ENCODE measurements at regions not wholly inside any gene's neighbourhood (a gene's known extent, or its start where the extent isn't known, plus 50 kb on each side); places are given as distances from the start of the nearest gene placed in this dataset.

DNA sequence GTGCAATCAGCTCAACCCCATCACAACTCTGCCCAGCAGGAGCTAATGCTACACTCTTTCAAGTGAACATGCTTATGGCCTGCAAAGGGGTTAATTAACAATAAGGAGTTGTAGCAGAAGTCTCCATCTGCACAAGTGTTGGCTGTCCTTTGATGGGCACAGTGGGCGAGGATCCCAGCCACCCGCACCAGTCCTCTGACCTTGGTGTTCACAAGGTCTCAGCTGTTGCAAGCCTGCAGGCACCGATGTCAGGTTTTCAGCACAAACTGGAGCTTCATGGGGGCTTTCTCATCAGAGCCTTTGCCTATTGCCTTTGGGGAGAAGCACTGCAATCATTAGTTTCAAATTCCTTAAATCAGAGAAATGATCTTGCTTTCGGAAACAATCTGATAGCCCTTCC is 60.9 kb upstream of the TMEM178A start:
- TF ChIP-seq, protein P1, sequence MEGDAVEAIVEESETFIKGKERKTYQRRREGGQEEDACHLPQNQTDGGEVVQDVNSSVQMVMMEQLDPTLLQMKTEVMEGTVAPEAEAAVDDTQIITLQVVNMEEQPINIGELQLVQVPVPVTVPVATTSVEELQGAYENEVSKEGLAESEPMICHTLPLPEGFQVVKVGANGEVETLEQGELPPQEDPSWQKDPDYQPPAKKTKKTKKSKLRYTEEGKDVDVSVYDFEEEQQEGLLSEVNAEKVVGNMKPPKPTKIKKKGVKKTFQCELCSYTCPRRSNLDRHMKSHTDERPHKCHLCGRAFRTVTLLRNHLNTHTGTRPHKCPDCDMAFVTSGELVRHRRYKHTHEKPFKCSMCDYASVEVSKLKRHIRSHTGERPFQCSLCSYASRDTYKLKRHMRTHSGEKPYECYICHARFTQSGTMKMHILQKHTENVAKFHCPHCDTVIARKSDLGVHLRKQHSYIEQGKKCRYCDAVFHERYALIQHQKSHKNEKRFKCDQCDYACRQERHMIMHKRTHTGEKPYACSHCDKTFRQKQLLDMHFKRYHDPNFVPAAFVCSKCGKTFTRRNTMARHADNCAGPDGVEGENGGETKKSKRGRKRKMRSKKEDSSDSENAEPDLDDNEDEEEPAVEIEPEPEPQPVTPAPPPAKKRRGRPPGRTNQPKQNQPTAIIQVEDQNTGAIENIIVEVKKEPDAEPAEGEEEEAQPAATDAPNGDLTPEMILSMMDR (IDR thresholded peaks at IDR 0.05) = no peak
- no peak for TF ChIP-seq ZFX (IDR thresholded peaks at IDR 0.05; ENCODE audit: borderline replicate concordance)
- H3K27ac ChIP-seq = no peak overlapping the region

DNA sequence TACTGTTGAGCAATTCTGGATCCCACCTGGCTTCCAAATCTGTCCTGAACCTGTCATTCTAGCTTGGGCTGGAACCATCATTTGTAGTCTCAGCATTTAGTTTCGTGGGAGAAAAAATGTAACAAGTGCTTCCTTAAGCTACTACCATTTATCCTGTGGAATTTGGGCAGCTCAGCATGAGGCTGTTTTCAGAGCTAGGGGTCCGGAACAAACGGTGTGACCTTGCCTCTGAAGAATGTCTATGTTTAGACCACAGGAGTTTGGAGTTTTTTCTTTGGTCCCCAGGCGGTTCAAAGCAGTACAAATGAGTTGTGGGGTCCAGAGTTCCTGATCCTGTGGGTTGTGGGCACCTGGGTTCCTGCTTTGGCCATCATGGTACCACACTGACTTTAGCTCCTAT is 59.1 kb upstream of the TMEM178A start:
- TF ChIP-seq, protein P1 (IDR thresholded peaks at IDR 0.05) = no peak
- TF ChIP-seq ZFX (IDR thresholded peaks at IDR 0.05; ENCODE audit: borderline replicate concordance) = no peak
- no peak overlapping the region for H3K27ac ChIP-seq

GRCh38 chr2:39607538-39608262 is 58.0 kb upstream of the TMEM178A start:
- TF ChIP-seq, protein P1 (IDR thresholded peaks at IDR 0.05) = no peak
- no peak for TF ChIP-seq ZFX (IDR thresholded peaks at IDR 0.05; ENCODE audit: borderline replicate concordance)
- no peak overlapping the region for H3K27ac ChIP-seq

DNA sequence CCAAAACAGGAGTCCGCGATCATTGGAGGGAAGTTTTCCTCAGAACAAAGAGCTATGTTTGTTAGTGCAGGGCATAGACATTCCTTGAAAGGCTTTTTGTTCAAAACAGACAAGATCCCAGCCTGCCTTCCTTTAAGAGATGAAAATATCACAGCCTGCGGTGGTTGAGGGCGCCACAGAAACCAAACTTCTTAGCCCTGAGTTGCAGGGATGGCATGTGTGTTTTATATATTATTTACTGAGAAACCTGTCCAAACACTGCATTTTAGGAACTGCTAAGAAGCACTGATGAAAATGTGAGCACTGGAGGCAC is 57.5 kb upstream of the TMEM178A start:
- H3K27ac ChIP-seq = no peak overlapping the region
- TF ChIP-seq, protein P1 (IDR thresholded peaks at IDR 0.05) = no peak
- TF ChIP-seq ZFX (IDR thresholded peaks at IDR 0.05; ENCODE audit: borderline replicate concordance) = no peak

DNA sequence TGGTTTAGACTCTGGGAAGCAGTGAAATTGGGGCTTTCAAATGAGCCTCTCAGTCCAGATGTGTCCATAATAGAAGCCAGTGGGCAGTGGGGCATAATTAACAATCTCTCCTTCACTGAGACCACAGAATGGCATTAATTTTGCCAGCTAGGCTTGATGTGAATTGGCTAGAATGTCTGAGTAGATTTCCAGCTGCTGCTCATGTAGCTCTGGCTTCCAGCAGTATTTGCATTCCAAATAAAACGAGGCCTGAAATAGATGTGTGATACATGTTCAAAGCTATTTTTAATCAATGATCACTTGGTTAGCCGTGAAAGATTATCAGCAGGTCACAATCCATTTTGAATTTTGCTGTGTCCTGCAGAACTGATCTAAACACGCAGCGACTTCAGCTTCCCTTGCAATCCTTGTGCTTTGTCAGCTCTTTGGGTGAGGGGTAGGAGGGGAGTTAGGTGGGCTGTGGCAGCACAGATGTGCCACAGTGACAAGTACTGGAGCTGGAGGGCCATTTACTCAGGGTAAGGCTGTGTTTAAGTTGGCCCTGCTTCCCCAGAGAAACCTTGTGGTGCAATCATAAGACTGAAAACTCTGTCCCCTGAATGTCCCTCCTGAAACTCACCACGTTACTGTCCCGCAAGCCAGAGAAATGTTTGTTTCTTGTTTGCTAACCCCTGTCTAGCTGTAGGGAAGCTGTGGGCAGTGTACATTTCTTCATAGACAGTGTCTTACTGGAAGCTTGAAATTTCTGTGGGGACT is 56.9 kb upstream of the TMEM178A start:
- TF ChIP-seq ZFX (IDR thresholded peaks at IDR 0.05; ENCODE audit: borderline replicate concordance) = no peak
- TF ChIP-seq, protein P1 (IDR thresholded peaks at IDR 0.05) = no peak

GRCh38 chr2:39609917-39610316 is 55.8 kb upstream of the TMEM178A start:
- no peak for TF ChIP-seq ZFX (IDR thresholded peaks at IDR 0.05; ENCODE audit: borderline replicate concordance)
- TF ChIP-seq, protein P1 (IDR thresholded peaks at IDR 0.05) = no peak
- no peak overlapping the region for H3K27ac ChIP-seq

More for the DNA sequence above, 56.9 kb upstream of the TMEM178A start:
- no peak overlapping the region for H3K27ac ChIP-seq

- no peak overlapping the region for H3K27ac ChIP-seq
- no peak for TF ChIP-seq ZFX (IDR thresholded peaks at IDR 0.05; ENCODE audit: borderline replicate concordance)
- TF ChIP-seq, protein P1 (IDR thresholded peaks at IDR 0.05) = no peak
Observed at GRCh38 chr2:39615675-39616074, 50.0 kb upstream of the TMEM178A start.

Measured in 22Rv1 (cell line).